ENCODE measurements at regions not wholly inside any gene's neighbourhood (a gene's known extent, or its start where the extent isn't known, plus 50 kb on each side); places are given as distances from the start of the nearest gene placed in this dataset.

DNA sequence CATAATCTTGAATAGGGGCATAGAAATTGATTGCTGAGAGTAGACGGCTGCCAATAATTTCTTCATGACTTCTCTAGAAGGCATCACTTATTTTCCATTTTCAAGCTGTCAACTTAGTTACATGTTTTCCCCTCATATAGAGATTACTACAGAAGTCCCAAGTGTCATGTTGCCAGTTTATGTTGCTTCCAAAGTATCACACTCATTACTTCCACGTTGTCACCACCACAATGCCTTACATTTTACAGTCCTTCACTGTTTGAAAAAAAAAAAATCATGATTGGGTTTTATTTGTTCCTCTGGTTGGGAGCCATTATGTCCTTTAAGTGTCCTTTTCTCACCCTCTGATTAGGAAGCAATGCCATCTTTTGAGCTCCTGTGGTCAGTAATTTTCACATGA, 2144.6 kb upstream of the ACO1 start:
- TF ChIP-seq, protein P1, sequence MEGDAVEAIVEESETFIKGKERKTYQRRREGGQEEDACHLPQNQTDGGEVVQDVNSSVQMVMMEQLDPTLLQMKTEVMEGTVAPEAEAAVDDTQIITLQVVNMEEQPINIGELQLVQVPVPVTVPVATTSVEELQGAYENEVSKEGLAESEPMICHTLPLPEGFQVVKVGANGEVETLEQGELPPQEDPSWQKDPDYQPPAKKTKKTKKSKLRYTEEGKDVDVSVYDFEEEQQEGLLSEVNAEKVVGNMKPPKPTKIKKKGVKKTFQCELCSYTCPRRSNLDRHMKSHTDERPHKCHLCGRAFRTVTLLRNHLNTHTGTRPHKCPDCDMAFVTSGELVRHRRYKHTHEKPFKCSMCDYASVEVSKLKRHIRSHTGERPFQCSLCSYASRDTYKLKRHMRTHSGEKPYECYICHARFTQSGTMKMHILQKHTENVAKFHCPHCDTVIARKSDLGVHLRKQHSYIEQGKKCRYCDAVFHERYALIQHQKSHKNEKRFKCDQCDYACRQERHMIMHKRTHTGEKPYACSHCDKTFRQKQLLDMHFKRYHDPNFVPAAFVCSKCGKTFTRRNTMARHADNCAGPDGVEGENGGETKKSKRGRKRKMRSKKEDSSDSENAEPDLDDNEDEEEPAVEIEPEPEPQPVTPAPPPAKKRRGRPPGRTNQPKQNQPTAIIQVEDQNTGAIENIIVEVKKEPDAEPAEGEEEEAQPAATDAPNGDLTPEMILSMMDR (IDR thresholded peaks at IDR 0.05; ENCODE audit: control extremely low read depth in 1 of 3, insufficient read depth in 1 of 3, low read depth in 1 of 3, low read length in 3 of 3), result no peak
- TF ChIP-seq RFX5 (IDR thresholded peaks at IDR 0.05; ENCODE audit: borderline replicate concordance, low read depth, low read length), result no peak
- no peak for TF ChIP-seq TBP (IDR thresholded peaks at IDR 0.05; ENCODE audit: low read depth, low read length)
- TF ChIP-seq CREB1 (IDR thresholded peaks at IDR 0.05), result no peak
- no peak for TF ChIP-seq JUND (IDR thresholded peaks at IDR 0.05; ENCODE audit: low read length)
- TF ChIP-seq MAFK (IDR thresholded peaks at IDR 0.05; ENCODE audit: low read depth, low read length), result no peak
- no peak for TF ChIP-seq POLR2A (IDR thresholded peaks at IDR 0.05; ENCODE audit: control extremely low read depth in 1 of 2, low read depth in 2 of 2, low read length in 2 of 2)
- no peak for TF ChIP-seq NRF1 (IDR thresholded peaks at IDR 0.05; ENCODE audit: low read depth, low read length)
- TF ChIP-seq, protein P2, sequence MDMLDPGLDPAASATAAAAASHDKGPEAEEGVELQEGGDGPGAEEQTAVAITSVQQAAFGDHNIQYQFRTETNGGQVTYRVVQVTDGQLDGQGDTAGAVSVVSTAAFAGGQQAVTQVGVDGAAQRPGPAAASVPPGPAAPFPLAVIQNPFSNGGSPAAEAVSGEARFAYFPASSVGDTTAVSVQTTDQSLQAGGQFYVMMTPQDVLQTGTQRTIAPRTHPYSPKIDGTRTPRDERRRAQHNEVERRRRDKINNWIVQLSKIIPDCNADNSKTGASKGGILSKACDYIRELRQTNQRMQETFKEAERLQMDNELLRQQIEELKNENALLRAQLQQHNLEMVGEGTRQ (IDR thresholded peaks at IDR 0.05; ENCODE audit: low read length), result no peak
- TF ChIP-seq GABPA (IDR thresholded peaks at IDR 0.05; ENCODE audit: borderline replicate concordance, insufficient read depth, low read length), result no peak
- TF ChIP-seq JUN (IDR thresholded peaks at IDR 0.05; ENCODE audit: low read depth, low read length), result no peak
- no peak for TF ChIP-seq POLR2AphosphoS5 (IDR thresholded peaks at IDR 0.05; ENCODE audit: low read depth, low read length)
